T follicular helper cell (primary cell): ENCODE measurements at regions not wholly inside any gene's neighbourhood (a gene's known extent, or its start where the extent isn't known, plus 50 kb on each side); places are given as distances from the start of the nearest gene placed in this dataset.

Source experiments
- DNase-seq: peaks from one replicate; pipeline ENCODE4 v3.0.0-alpha.2; 2020; ENCODE audit warnings: low read depth

DNA sequence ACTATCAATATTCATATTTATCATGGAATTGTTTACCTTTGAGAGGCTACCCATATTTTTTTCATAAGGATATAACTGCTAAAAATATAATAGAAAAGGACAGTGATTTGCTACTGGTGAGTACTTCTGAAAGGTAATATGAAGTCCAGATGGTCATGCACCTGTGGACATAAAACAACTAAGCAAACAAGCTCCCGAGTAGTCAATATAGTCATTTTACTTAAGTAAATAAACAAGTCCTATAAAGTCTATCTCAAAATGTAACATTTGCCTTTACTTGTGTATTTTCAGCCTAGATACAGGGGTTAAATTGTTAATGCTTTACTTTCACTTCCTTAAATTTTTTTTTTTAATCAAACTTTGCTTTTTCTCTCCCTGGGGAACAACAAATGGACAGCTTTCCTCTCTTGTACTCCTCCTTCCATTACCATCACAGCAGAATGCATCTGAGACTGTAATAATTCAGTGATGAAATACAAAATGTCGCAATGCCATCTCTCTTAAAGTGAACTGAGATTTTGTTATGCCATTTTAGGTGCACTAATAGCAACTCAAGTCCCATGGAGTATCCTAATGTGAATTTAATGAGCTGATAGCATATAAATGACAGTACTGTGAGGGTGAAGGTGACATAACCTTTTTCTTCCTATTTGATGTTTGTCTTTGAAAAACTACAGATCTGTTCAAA, 1325.4 kb upstream of the ZEB2 start:
- no peak for DNase-seq

DNA sequence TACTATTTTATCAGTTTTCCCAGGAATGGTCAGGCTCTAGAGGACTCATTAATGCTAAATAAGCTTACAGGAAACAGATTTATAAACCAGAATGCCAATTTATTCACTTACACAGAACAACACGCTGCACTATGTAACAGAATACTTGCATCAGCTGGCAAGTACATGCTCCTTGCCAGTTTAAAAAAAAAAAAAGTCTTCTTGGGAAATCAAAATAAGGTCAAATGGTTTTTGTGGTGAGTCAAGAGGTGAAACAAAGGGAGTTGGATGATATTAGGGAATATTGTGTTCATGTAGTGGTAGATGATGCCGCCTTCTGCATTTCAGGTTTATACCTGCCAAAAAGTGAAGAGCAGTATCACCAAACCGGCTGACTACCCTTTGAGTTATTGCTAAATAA, 1322.1 kb upstream of the ZEB2 start:
- DNase-seq: no peak

DNA sequence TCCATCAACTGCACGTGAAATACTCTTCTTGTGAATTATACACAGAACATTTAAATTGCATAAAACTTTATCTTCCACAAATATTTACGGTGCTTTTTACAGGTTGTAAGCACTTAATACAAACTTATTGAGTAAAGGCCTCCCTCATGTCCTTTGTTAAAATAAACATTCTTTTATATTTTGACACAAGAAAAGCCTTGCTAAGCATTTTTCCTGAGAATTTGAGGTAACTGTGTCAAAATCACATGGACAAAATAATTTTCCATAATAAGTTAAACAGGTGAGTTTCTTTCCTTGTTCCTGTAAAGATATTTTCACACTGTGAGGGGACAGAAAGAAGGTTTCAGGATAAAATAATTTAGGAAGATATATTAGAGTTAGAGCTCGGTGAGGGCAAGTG, 1317.1 kb upstream of the ZEB2 start:
- DNase-seq: no peak

DNA sequence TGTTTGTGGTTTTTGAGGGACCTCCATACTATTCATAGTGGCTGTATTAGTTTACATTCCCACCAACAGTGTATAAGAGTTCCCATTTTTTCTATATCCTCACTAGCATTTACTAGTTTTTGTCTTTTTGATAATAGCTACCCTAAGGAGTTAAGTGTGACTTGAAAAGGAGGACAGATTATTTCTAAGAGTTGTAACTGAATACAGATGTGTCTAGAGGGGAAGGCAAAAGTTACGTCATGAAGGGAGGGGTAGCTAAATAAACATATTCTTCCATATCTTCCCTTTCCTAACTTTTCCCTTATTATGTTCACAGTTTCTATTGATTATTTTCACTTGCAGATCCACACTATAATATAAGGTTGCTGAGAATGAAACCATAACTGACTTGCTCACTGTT, 1315.7 kb upstream of the ZEB2 start:
- DNase-seq: no peak

DNA sequence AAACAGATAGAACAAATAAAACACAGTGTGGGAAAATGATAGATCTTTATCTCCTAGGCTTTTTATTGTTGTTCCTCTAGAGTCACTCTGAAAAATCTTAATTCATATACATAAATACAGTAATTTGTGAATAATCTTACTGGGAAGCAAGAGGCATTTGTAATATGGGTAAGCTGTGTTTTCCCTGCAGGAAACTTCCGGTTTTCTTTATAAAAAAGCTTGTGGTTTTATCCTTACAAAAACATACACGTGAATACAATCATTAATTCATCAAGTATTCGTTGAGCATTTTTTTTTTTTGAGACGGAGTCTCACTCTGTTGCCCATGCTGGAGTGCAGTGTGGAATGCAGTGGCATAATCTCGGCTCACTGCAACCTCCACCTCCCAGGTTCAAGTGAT, 1312.8 kb upstream of the ZEB2 start:
- DNase-seq: no peak

DNA sequence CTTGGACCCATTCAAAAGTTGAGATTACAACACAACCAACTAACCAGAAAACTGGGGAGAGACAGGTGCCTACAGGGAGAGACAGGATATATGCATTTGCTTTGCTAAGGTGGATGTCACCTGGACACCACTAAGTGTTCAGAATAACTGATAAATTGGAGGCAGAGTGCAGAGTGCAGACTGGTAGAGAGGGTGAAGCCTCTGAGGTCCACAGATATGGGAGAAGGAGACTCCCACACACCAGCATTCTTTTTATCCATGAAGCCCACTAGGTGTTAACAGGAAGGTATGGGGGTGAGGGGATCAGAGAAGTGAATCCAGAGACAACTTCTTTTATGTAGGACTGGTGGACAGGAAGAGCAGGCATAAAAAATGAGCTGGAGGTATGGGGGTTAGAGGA, 1310.0 kb upstream of the ZEB2 start:
- no peak for DNase-seq

DNA sequence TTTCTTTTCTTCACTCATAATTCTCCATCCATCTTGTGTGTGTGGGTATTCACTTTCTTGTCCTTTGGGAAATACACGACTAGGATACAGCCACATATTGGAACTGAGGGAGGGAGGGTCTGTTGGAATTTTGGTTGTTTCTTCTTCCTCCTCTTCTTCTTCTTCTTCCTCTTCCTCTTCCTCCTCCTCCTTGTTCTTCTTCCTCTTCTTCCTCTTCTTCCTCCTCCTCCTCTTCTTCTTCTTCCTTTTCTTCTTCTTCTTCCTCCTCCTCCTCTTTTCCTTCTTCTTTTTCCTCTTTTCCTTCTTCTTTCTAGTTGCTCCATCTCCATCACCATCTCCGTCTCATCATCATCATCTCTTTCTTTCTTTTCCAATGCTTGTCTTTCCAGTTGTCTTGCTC, 1307.3 kb upstream of the ZEB2 start:
- no peak for DNase-seq

DNA sequence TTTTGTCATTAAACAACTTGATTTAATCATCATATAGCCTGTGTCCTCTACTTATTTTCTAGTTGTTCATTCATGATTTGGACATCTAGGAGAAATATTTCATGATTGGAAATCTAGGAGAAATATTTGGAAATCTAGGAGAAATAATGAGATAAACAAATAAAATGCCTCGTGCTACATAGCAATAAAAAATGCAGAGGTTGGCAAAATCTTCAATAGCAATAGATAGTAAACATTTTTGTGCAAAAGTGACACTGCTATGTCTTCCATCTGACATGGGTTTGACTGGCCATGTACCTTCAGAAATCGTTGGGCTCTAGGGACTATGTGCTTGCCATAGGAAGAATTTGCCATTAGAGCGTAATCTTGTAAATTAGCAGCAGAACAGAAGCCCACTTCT, 1304.5 kb upstream of the ZEB2 start:
- no peak for DNase-seq

DNA sequence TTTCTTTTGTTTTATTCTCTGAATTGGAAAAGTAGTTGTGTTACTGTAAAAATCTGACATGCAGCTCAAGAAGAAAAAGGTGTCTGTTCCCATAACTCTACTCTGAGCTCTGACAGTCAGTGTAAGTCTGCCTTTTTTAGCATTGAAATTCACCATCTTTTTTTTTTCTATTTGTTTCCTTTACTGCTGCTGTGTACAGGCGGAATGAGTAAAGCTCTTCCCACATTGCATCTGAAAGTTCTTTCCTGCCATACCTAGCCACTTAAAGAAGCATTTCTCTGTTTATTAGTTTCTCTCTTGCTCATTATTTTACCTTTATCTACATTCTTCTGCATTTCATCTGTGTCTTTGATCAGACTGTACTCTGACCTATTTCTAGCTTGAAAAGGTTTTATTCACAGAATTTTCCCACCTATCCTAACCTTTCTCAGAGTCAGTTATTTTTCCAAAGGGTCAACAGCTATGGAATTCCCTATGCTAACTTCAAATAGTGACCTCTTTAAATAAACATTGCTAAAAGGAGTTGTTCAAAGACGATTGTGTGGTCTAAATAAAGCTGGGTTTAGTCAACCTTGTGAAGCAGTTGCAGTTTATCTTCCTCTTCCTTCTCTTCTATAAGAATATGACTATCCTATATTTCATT, 1303.1 kb upstream of the ZEB2 start:
- no peak for DNase-seq

DNA sequence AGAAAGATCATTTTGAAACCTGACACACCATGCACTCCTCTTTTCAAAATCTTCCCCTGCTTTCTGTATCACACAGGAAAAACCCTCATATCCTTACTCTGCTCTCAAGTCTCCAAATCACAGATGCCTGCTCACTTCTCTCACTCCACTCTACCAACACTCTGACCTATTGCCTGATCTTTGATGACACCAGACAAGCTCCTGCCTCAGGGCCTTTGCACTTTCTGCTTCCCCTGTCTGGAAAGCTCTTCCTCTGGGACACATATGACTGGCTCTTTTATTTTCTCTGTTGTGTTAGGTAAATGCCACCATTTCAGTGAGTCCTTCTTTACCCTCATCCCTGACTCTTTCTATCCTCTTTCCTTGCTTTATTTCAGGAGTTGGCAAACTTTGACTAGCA, 1300.7 kb upstream of the ZEB2 start:
- no peak for DNase-seq

DNA sequence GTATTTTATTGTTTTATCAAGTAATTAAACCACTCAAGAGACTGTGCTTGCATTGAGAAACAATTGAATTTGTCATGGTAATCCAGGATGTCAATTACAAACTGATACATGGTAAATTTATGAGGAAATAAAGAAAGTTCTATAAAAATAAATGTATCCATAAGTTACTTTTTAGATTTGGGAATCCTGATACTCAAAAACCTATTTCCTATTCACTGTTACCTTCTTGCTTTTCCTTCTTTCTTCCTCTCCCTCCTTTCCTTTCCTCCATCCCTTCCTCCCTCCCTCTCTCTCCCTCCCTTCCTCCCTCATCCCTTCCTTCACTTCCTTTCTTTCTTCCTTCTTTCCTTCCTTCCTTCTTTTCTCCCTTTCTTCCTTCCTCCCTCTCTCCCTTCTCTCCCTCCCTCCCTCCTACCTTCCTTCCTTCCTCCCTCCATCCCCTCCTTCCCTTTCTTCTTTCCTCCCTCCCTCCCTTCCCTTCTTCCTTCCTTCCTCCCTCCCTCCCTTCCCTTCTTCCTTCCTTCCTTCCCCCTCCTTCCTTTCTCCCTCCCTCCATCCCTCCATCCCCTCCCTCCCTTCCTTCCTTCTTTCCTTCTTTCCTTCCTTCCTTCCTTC, 1299.1 kb upstream of the ZEB2 start:
- no peak for DNase-seq

DNA sequence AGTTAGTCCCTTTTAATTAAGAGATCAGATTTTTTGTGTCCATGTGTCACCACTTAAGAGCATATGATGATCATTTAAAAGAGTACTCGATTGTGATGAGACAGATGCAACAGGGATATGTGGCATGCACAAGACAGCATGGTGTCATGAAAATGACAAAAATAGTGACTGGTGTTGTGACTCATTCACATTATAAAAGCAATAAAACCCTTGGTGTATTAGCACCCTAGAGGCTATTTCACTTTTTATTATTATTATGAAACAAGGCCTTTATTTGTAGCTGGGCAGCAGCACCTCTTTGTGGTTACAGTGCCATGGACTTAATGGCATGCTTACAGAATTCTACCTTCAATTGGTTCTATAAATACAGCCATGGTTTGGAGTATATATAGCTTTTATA, 1296.0 kb upstream of the ZEB2 start:
- no peak for DNase-seq

DNA sequence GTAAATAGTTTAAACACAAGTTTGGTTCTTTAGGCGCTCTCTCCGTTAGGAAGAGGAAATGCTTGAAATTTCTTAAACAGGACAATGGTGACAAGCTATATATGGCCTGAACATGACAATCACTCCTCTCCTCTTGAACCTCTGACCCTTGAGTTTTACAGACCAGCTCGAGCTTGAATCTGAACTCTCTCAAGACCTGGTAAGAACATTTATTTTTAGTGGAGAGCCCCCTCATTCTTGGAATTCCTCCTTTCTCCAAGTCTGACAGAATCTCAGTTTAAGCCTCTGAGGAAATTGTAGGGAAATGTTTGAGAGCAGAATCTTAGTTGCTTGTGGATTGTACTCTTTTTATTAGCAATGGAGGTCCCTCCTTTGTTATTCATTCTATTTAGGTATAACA, 1293.6 kb upstream of the ZEB2 start:
- no peak for DNase-seq

DNA sequence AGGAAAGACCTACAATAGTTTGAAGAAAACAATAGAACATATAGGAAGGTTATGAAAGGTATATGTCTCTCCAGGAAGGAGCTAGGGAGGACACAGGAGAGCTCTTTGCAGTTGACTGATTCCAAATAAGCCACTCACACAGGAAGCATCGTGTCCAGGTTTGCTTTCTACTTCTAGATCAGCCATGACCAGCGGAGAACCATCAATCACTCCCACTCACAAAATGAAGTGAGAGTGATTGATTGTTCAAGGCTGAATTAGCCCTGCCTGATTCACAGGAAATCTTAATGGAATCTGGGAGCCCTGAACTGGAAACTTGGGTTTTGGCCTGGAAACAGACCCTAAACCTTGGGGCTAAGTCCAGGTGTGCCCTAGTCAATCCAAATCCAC, 1292.2 kb upstream of the ZEB2 start:
- DNase-seq: no peak

DNA sequence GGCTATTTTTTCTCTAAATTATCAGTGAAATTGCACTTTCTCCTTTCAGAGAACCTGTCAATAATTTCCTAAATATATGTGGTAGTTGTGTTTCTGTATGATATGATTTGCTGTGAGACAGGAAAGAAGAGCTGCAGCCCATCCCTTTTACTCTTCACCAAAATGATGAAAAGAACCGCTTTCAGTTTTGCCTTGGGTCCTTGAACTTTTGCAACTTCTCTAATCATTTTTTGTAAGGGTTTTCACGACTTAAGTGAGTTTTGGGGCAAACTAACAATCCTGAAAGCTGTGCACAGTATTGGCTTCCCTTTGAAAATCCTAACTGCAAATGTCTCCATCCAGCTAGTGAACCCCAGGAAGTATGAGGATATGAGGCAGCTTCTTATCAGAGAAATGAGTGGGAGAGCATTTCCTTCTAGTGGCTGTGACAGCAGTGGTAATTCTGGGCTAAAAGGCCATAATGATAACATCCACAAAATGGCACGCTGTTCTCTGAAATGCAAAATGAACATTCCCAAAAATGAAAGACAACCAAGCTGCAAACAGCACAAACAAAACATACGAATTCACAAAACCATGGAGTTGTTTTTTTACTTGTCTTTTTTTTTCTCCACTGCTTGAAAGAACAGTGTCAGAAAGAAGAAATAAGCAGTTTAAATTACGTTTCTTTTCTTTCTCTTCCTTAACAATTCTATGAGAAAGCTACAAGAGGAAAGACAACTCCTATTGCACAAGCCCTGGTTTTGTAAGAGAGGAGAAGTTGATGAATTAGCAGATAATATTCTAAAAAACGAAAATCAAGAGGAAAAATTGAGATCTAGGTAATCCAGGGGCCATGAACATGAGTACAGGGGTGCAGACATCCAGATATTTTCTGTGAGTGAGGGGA, 1291.6 kb upstream of the ZEB2 start:
- DNase-seq: no peak

DNA sequence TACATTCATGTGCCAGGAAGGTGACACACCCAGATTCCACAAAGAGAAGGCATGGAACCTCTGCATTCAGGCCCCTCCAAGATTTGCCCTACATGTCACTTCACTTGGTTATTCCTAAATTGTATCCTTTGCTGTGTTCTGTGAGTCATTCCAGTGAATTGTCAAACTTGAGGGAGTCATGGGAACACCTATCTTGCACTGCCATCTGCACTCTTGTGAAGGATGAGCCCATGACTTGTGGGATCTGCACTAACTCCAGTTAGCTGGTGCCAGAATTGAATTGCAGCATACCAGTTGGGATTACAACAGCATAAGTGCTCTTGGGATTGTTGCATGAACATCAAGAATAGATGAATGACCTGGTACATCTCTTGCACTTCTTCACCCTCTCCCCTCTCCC, 1288.0 kb upstream of the ZEB2 start:
- DNase-seq: no peak

DNA sequence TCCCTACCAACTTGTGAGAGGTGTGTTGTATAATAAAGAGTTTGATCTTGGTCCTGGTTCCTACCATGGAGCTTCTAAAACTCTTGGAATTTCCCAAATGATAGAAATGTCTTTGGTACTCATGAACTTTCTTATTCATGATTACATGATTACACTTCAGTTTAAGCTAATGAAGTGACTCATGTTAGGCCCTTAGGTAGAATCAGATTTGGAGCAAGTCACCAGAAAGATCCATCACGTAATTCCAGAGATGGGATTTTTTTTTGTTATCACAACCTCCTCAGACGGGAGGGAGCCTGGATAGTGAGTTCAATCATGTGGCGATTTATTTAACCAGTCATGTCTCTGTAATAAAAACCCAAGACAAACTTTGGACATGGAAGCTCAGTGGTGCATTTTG, 1287.6 kb upstream of the ZEB2 start:
- DNase-seq: no peak

DNA sequence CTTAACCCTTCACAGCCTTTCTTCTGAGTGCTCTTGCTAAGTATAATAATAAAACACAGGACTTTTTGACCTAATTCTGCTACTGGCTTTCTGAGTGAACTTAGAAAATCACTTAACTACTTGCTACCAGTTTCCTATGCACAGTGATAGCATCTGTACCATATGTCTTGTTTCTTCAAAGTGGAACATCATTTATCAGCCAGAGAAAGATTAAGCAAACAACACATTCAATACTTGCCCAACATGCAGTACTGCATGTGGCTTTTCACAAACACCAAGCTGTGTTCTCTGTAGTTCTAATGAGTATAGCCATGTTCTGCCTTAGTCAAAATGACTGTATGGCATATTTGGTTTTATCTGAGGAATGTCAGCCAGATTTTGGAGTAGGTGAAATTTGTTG, 1286.6 kb upstream of the ZEB2 start:
- no peak for DNase-seq

DNA sequence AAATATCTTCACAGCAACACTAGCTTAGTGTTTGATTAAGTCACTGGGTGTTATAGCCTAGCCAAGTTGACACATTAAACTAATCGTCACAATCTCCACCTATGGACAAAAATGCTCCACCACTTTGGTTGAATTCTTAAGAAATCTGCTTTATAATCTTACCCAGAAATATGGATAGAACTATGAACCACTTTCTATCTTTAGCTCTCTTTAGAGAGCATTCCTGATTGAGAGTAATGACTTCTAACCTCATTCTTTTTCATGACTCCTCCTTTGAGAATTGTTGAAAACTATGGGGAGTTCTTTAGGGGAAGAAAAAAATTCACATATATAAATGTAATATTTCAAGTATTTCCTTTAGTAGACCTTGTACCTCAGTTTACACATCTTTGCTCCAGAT, 1282.2 kb upstream of the ZEB2 start:
- no peak for DNase-seq

DNA sequence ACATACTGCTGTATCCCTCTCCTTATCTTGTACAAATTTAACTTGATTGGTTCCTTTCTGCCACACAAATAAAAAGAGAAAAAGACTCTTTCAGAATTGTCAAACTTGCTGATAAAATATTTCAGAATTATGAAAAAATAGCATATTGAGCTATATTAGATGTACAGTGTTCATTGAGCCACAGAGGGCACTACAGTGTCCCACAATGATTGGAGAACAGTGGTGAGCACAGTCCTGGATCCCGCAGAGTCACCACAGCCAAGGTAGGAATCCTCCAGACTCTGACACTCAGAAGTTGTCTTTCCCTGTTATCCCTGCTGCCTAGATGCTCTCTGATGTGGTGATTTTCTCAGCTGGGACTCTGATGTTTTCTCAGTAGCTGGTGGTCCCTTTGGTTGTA, 1281.3 kb upstream of the ZEB2 start:
- DNase-seq: no peak

DNA sequence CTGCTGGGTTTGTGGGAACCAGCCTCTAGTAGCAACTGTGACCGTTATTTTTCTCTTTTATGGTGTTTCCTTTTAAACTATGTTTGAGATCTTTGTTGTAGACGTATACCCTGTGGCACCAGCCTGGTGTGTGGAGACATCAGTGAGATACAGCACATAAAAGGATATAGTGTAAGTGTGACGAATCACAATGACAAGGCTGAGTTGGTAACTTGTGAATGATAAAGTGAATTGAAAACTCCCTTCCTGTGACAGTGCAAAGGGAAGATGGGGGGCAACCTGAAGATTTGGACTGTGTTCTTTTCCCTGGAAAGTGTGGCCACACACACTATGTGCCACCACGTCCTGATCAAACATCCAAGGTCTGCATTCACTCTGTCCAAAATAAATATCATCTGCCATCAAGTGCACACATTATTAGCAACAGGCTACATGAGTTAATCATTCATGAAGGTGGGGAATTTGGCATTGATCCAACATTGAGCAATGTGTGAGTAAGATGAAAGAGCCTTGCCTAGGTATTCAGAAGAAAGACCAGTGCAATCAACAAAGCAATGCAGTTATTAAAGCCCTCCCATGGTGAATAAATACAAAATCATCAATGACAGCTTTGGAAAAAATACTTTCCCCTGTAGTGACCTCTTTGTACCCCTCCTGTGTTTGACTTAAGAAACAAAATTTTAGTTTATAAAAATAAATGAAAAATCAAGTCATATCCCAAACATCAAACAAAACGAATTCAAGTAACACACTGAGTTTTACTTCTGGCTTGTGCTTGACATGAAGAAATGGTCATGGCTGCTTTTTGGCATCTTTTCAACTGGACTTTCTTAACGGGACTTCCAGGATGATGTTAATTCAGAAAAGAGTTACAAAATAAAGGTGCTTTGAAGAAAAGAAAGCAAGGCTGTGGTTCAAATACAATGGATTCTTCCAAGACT, 1280.5 kb upstream of the ZEB2 start:
- no peak for DNase-seq
